ENCODE measurements at regions not wholly inside any gene's neighbourhood (a gene's known extent, or its start where the extent isn't known, plus 50 kb on each side); places are given as distances from the start of the nearest gene placed in this dataset.

DNA sequence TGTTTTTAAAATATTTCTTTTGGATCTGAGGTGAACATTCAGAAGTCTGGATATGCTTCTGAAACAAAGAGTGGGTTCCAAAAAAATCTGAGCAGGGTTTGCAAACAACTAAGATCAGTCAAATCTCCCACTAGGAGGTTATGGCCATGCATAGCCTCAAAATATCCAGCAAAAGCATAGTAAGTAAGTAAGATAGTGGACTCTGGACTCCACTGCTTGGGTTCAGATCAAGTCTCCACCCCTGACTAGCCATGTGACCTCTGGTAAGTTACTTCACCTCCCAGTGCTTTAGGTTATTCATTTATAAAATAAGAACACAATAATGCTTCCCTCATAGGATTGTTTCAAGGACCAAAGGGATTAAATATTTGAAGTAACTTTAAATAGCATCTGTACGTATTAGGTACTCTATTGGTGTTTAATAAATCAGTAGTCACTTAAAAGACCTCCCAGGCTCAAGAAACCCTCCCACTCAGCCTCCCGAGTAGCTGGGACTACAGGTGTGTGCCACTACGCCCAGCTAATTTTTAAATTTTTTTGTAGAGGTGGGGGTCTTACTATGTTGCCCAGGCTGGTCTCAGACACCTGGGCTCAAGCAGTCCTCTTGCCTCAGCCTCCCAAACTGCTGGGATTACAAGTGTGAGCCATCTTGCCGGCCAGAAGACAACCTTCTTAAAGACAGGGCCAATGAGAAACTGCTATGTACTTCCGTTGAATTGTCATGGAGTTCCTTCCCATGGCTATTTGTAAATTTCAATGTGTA is 95.7 kb upstream of the SOX5 start:
- TF ChIP-seq, protein P1, sequence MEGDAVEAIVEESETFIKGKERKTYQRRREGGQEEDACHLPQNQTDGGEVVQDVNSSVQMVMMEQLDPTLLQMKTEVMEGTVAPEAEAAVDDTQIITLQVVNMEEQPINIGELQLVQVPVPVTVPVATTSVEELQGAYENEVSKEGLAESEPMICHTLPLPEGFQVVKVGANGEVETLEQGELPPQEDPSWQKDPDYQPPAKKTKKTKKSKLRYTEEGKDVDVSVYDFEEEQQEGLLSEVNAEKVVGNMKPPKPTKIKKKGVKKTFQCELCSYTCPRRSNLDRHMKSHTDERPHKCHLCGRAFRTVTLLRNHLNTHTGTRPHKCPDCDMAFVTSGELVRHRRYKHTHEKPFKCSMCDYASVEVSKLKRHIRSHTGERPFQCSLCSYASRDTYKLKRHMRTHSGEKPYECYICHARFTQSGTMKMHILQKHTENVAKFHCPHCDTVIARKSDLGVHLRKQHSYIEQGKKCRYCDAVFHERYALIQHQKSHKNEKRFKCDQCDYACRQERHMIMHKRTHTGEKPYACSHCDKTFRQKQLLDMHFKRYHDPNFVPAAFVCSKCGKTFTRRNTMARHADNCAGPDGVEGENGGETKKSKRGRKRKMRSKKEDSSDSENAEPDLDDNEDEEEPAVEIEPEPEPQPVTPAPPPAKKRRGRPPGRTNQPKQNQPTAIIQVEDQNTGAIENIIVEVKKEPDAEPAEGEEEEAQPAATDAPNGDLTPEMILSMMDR (conservative IDR thresholded peaks at IDR 0.05; ENCODE audit: low read depth, low read length) = no peak
- TF ChIP-seq RFX5 (IDR thresholded peaks at IDR 0.05; ENCODE audit: low read depth, low read length) (no peak), CEBPB (IDR thresholded peaks at IDR 0.05; ENCODE audit: low read depth, low read length) (no peak), MXI1 (IDR thresholded peaks at IDR 0.05; ENCODE audit: borderline replicate concordance, low read depth, low read length) (no peak), POLR2A (IDR thresholded peaks at IDR 0.05; ENCODE audit: low read depth, low read length) (no peak), SMC3 (IDR thresholded peaks at IDR 0.05; ENCODE audit: low read depth, low read length) (no peak), FOS (IDR thresholded peaks at IDR 0.05; ENCODE audit: low read depth, low read length) (no peak), MAFK (IDR thresholded peaks at IDR 0.05; ENCODE audit: low read depth, low read length) (no peak)

Data from IMR-90 (cell line).